GM12875 (cell line): ENCODE measurements at regions not wholly inside any gene's neighbourhood (a gene's known extent, or its start where the extent isn't known, plus 50 kb on each side); places are given as distances from the start of the nearest gene placed in this dataset.

ENCODE experiments used
- H3K4me3 ChIP-seq: one replicate; pipeline ENCODE4 v1.5.1; 2011; ENCODE audit warnings: low read depth, low read length, control low read depth
- CTCF ChIP-seq: IDR thresholded peaks from 2 replicates; pipeline ENCODE4 v1.5.1; 2011; ENCODE audit warnings: low read depth, mild to moderate bottlenecking, control low read depth, inconsistent platforms, low read length, moderate library complexity, borderline replicate concordance; ENCODE audit not compliant: insufficient read depth

- H3K4me3 ChIP-seq = no peak overlapping the region
- no peak for TF ChIP-seq CTCF
Observed at GRCh38 chr7:17584822-17585221, 286.4 kb downstream of the AHR start.

- no peak for TF ChIP-seq CTCF
- H3K4me3 ChIP-seq = no peak overlapping the region
Observed at GRCh38 chr7:17586711-17587110, 288.3 kb downstream of the AHR start.

GRCh38 chr7:17588730-17589129, 290.3 kb downstream of the AHR start:
- no peak overlapping the region for H3K4me3 ChIP-seq
- no peak for TF ChIP-seq CTCF

- TF ChIP-seq CTCF = no peak
- H3K4me3 ChIP-seq = no peak overlapping the region
Observed at GRCh38 chr7:17589671-17590070, 291.2 kb downstream of the AHR start.

GRCh38 chr7:17590221-17590620, 291.8 kb downstream of the AHR start:
- no peak overlapping the region for H3K4me3 ChIP-seq
- no peak for TF ChIP-seq CTCF

GRCh38 chr7:17593819-17594419, 295.5 kb downstream of the AHR start:
- TF ChIP-seq CTCF = no peak
- H3K4me3 ChIP-seq = no peak overlapping the region

- no peak overlapping the region for H3K4me3 ChIP-seq
- no peak for TF ChIP-seq CTCF
Observed at GRCh38 chr7:17595546-17595945, 297.1 kb downstream of the AHR start.
